Gastrocnemius medialis (tissue), 4 donors: ENCODE measurements at regions not wholly inside any gene's neighbourhood (a gene's known extent, or its start where the extent isn't known, plus 50 kb on each side); places are given as distances from the start of the nearest gene placed in this dataset.

Experiments
- ATAC-seq, 2 donors: fragments of 150-250 bp; one replicate each; pipeline ENCODE4 v1.9.1; 2016
- DNase-seq, 2 donors: peaks; one replicate each; pipeline ENCODE4 v3.0.0-alpha.2; 2019
- H3K27ac ChIP-seq, 4 donors: fragments of 200-600 bp; sonication (generic); 1 replicate in 1 of 4; 2 replicates in 3 of 4; pipeline ENCODE4 v1.5.1; 2016 to 2018; ENCODE audit warnings: mild to moderate bottlenecking in 2 of 4, moderate library complexity in 1 of 4
- H3K27me3 ChIP-seq, 3 donors: fragments of 200-600 bp; sonication (generic) in 2 of 3; 1 replicate in 1 of 3; 2 replicates in 2 of 3; pipeline versions ENCODE4 v1.5.1 to v1.6.0; 2016 to 2019; ENCODE audit warnings: mild to moderate bottlenecking in 1 of 3, moderate library complexity in 1 of 3
- H3K36me3 ChIP-seq, 2 donors: fragments of 200-600 bp; sonication (generic) in 1 of 2; one replicate each; pipeline ENCODE4 v1.5.1; 2017 to 2018
- H3K4me1 ChIP-seq, 2 donors: fragments of 200-600 bp; sonication (generic) in 1 of 2; one replicate each; pipeline ENCODE4 v1.5.1; 2016 to 2017; ENCODE audit warnings: mild to moderate bottlenecking in 2 of 2
- H3K4me3 ChIP-seq, 4 donors: fragments of 200-600 bp; sonication (generic) in 3 of 4; 1 replicate in 1 of 4; 2 replicates in 3 of 4; pipeline ENCODE4 v1.5.1; 2016 to 2019; ENCODE audit warnings: mild to moderate bottlenecking in 2 of 4
- H3K9me3 ChIP-seq, 3 donors: fragments of 200-600 bp; sonication (generic) in 2 of 3; 1 replicate in 1 of 3; 2 replicates in 2 of 3; pipeline ENCODE4 v1.5.1; 2016 to 2019
- POLR2A ChIP-seq, 2 donors: fragments of 450-650 bp; IDR thresholded peaks; one replicate each; pipeline ENCODE4 v1.6.1; 2017; ENCODE audit warnings: antibody characterized with exemption in 2 of 2, mild to moderate bottlenecking in 2 of 2, moderate library complexity in 2 of 2
- in situ Hi-C, 4 donors: fragments of 200-750 bp; cut with MboI; loops; one replicate each; pipeline versions ENCODE4 v1.15.0 to v1.8.0; 2017; ENCODE audit warnings: low sequenced_read_pairs in 4 of 4
- intact Hi-C: fragments of 100-400 bp; cut with DNase I; formaldehyde crosslinking; loops from one replicate; pipeline ENCODE4 v1.15.1; 2023; ENCODE audit warnings: low total_unique reads
- TF ChIP-seq, protein P1 (sequence below), 5 experiments: fragments of 450-650 bp in 3 of 5; fragments of 200-600 bp in 2 of 5; sonication (generic) in 2 of 5; IDR thresholded peaks in 4 of 5; conservative IDR thresholded peaks in 1 of 5; 1 replicate in 4 of 5; 2 replicates in 1 of 5; pipeline ENCODE4 v1.5.1; 2016 to 2019; ENCODE audit warnings: antibody characterized with exemption in 5 of 5, mild to moderate bottlenecking in 3 of 5, moderate library complexity in 3 of 5

DNA sequence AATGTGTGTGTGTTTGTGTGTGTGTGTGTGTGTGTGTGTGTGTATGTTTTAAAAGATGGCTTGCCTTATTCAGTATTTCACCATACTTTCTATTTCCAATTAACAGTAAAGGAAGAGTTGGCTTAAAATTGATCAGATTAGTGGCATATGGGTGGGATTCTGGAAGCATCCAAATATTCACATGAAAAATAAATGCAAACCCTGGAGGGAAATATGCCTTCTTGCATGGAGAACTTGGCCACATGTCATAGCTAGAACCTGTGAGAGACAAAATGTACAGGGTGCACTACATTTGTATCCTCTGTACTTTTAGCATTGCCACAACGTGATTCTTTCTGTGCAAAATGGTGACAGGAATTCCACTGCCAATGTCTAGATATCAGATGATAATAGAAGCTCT lies 589.6 kb downstream of the ZNF674 start:
- ATAC-seq (no peak), DNase-seq (no peak)
- H3K36me3 ChIP-seq, result no peaks in the 10 kb centered on the region
- no peak overlapping the region for H3K27ac ChIP-seq
- intact Hi-C loops (no loop called here), in situ Hi-C loops (no loop called here)
- no peaks in the 10 kb centered on the region for H3K9me3 ChIP-seq
- TF ChIP-seq, protein P1, sequence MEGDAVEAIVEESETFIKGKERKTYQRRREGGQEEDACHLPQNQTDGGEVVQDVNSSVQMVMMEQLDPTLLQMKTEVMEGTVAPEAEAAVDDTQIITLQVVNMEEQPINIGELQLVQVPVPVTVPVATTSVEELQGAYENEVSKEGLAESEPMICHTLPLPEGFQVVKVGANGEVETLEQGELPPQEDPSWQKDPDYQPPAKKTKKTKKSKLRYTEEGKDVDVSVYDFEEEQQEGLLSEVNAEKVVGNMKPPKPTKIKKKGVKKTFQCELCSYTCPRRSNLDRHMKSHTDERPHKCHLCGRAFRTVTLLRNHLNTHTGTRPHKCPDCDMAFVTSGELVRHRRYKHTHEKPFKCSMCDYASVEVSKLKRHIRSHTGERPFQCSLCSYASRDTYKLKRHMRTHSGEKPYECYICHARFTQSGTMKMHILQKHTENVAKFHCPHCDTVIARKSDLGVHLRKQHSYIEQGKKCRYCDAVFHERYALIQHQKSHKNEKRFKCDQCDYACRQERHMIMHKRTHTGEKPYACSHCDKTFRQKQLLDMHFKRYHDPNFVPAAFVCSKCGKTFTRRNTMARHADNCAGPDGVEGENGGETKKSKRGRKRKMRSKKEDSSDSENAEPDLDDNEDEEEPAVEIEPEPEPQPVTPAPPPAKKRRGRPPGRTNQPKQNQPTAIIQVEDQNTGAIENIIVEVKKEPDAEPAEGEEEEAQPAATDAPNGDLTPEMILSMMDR (IDR thresholded peaks at IDR 0.05 in 4 of 5, conservative IDR thresholded peaks at IDR 0.05 in 1 of 5), result no peak
- TF ChIP-seq POLR2A (IDR thresholded peaks at IDR 0.05), result no peak
- H3K4me3 ChIP-seq, result no peak overlapping the region
- no peaks in the 10 kb centered on the region for H3K4me1 ChIP-seq
- peaks cover 0 to 3% (median 0%) of the 10 kb centered on the region in 3 donors for H3K27me3 ChIP-seq

DNA sequence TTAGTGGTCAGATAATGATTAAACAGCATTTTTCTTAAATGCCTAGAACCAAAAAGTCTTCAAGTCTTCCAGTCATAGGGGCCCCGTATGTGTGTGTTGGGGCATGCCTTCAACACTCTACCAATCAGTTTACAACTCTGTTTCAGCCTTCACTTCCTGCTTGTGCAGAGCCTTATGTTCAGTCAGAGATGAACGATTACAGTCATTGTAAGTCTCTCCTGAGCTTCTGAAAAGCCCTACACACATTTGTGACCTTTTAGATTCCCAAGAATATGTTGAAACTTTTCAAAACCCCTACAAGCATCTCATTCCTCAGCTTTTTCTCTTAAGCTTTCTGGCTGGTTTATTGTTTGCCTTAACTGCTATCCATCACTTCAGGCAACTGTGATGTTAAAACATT lies 591.2 kb downstream of the ZNF674 start:
- DNase-seq (no peak), ATAC-seq (no peak)
- no peaks in the 10 kb centered on the region for H3K4me1 ChIP-seq
- in situ Hi-C loops, result no loop called here
- H3K27ac ChIP-seq, result no peak overlapping the region
- H3K9me3 ChIP-seq, result no peaks in the 10 kb centered on the region
- H3K4me3 ChIP-seq, result no peak overlapping the region
- peaks cover 0 to 3% (median 0%) of the 10 kb centered on the region in 3 donors for H3K27me3 ChIP-seq
- no peak for TF ChIP-seq POLR2A (IDR thresholded peaks at IDR 0.05)
- intact Hi-C loops, result no loop called here
- no peaks in the 10 kb centered on the region for H3K36me3 ChIP-seq

DNA sequence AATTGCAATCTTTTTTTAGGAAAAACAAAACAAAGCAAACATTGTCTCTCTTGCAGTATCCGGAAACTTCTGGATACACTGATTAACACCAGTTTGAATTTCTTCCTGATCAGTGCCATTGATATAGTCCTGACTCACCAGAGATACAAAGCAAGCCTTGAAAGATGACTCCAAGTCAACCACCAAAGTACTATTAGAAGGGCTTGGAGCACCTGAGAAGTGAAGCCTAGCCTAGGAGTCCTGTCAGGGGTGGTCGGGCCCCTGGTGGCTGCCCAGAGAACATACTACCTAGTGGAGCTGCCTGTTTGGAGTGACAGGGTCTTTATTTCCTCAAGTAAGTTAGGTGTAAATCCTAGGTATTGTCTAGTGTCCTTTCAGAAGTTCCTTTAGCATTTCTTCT lies 593.2 kb downstream of the ZNF674 start:
- H3K36me3 ChIP-seq, result no peaks in the 10 kb centered on the region
- TF ChIP-seq POLR2A (IDR thresholded peaks at IDR 0.05), result no peak
- TF ChIP-seq, protein P1 (IDR thresholded peaks at IDR 0.05 in 4 of 5, conservative IDR thresholded peaks at IDR 0.05 in 1 of 5), result no peak
- H3K27ac ChIP-seq, result no peak overlapping the region
- in situ Hi-C loops (no loop called here), intact Hi-C loops (no loop called here)
- H3K9me3 ChIP-seq, result no peaks in the 10 kb centered on the region
- H3K4me1 ChIP-seq, result no peaks in the 10 kb centered on the region
- ATAC-seq (no peak), DNase-seq (no peak)
- H3K27me3 ChIP-seq, result no peaks in the 10 kb centered on the region
- H3K4me3 ChIP-seq, result no peak overlapping the region

DNA sequence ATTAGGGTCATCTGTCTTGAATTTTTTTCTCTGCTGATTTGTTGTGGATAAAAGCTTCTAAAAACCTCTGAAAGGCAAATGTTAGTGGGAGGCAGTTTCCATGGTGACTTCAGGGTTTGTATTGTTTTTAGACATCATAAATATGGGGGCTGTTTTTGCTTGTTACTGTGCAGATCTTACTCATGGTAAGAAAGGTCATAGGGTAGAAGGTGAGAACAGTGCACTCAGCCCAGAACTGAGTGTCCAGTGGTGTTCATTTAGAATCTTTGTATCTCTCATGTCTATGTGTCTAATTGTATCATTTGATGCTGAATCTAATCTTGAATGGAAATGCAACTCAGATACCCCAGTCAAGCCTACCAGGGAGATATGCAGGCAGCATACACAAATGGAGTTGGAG lies 609.8 kb downstream of the ZNF674 start:
- Histone ChIP-seq H3K27ac (no peak overlapping the region), H3K4me3 (no peak overlapping the region), H3K27me3 (no peaks in the 10 kb centered on the region), H3K36me3 (no peaks in the 10 kb centered on the region), H3K4me1 (no peaks in the 10 kb centered on the region), H3K9me3 (no peaks in the 10 kb centered on the region)
- intact Hi-C loops, result no loop called here
- TF ChIP-seq POLR2A (IDR thresholded peaks at IDR 0.05), result no peak
- TF ChIP-seq, protein P1 (IDR thresholded peaks at IDR 0.05 in 4 of 5, conservative IDR thresholded peaks at IDR 0.05 in 1 of 5), result no peak
- DNase-seq, result no peak
- ATAC-seq, result no peak
- in situ Hi-C loops, result no loop called here

DNA sequence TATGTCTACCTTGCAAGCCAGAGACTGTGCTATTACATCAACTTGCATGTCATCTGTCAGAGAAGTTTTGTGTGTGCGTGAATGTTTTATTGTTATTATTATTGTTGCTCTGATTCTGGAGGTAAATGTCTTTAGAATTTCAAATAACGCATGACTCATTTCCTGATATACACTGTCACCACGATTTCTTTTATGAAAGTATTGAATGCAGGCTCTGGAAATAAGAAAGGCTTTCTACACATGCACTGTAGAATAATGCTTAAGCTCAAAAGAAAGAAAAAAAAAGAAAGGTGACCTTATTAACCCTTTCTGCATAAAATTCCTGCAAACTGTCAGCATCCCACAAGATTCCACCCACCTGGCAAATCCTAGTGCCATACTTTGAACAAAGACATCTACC lies 632.9 kb downstream of the ZNF674 start:
- ATAC-seq, result no peak
- intact Hi-C loops, result no loop called here
- Histone ChIP-seq H3K9me3 (no peaks in the 10 kb centered on the region), H3K27ac (no peak overlapping the region), H3K4me1 (no peaks in the 10 kb centered on the region), H3K36me3 (no peaks in the 10 kb centered on the region), H3K4me3 (no peak overlapping the region), H3K27me3 (no peaks in the 10 kb centered on the region)
- in situ Hi-C loops, result no loop called here
- DNase-seq, result no peak
- no peak for TF ChIP-seq POLR2A (IDR thresholded peaks at IDR 0.05)
- TF ChIP-seq, protein P1 (IDR thresholded peaks at IDR 0.05 in 4 of 5, conservative IDR thresholded peaks at IDR 0.05 in 1 of 5), result no peak
